ENCODE measurements at regions not wholly inside any gene's neighbourhood (a gene's known extent, or its start where the extent isn't known, plus 50 kb on each side); places are given as distances from the start of the nearest gene placed in this dataset.

DNA sequence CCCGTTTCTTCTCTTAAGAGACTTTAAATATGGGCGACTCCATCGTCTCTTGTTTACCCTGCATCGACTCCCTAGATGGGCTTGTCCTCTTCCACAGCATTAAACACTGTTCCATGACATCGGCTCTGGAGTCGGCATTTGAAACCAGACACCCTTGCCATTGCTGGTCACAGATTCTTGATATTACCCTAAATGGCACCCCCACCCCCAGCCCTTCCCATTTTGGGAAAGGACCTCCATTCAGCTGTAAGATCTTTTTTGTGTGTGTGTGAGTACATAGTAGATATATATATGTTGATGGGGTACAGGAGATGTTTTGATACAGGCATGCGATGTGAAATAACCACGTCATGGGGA, 51.1 kb upstream of the SH3PXD2B start:
- no peak for TF ChIP-seq POLR2A (IDR thresholded peaks at IDR 0.05; ENCODE audit: control extremely low read depth in 1 of 2, low read depth in 2 of 2, low read length in 2 of 2)
- no peak for TF ChIP-seq TBP (IDR thresholded peaks at IDR 0.05; ENCODE audit: low read depth, low read length)
- TF ChIP-seq CREB1 (IDR thresholded peaks at IDR 0.05): no peak

All from H1 (cell line).